ENCODE measurements at regions not wholly inside any gene's neighbourhood (a gene's known extent, or its start where the extent isn't known, plus 50 kb on each side); places are given as distances from the start of the nearest gene placed in this dataset.

GRCh38 chr2:103235283-103235682, 473.5 kb downstream of the TMEM182 start:
- intact Hi-C loops (cut with DNase I; ENCODE audit: low total_unique reads): no loop called here
- Histone ChIP-seq H3K4me1 (no peaks in the 10 kb centered on the region), H3K36me3 (ENCODE audit: low read depth, missing control alignments) (no peaks in the 10 kb centered on the region), H3K27me3 (no peaks in the 10 kb centered on the region), H3K9me3 (no peaks in the 10 kb centered on the region), H3K4me3 (no peak overlapping the region), H3K27ac (no peak overlapping the region)
- TF ChIP-seq CTCF (IDR thresholded peaks at IDR 0.05): no peak
- TF ChIP-seq POLR2A (IDR thresholded peaks at IDR 0.05): no peak
- no peak for DNase-seq
- WGBS, 2 donors: 63 to 65% methylated on average over 1 of the region's 1 CpG

- Histone ChIP-seq H3K9me3 (no peaks in the 10 kb centered on the region), H3K4me3 (no peak overlapping the region), H3K36me3 (ENCODE audit: low read depth, missing control alignments) (no peaks in the 10 kb centered on the region), H3K4me1 (no peaks in the 10 kb centered on the region), H3K27me3 (no peaks in the 10 kb centered on the region), H3K27ac (no peak overlapping the region)
- 78 to 86% methylated on average over 4 of the region's 4 CpGs for WGBS, 2 donors
- intact Hi-C loops (cut with DNase I; ENCODE audit: low total_unique reads): no loop called here
- DNase-seq: no peak
- TF ChIP-seq CTCF (IDR thresholded peaks at IDR 0.05): no peak
- TF ChIP-seq POLR2A (IDR thresholded peaks at IDR 0.05): no peak
Measured at GRCh38 chr2:103249462-103249861, 487.6 kb downstream of the TMEM182 start.

- Histone ChIP-seq H3K4me1 (no peaks in the 10 kb centered on the region), H3K27ac (no peak overlapping the region), H3K4me3 (no peak overlapping the region), H3K9me3 (no peaks in the 10 kb centered on the region), H3K36me3 (ENCODE audit: low read depth, missing control alignments) (no peaks in the 10 kb centered on the region), H3K27me3 (no peaks in the 10 kb centered on the region)
- intact Hi-C loops (cut with DNase I; ENCODE audit: low total_unique reads): no loop called here
- no peak for DNase-seq
- TF ChIP-seq POLR2A (IDR thresholded peaks at IDR 0.05) (no peak), CTCF (IDR thresholded peaks at IDR 0.05) (no peak)
- 73 to 77% methylated on average over 3 of the region's 3 CpGs for WGBS, 2 donors
Measured at GRCh38 chr2:103252781-103253180, 490.9 kb downstream of the TMEM182 start.

- H3K36me3 ChIP-seq (ENCODE audit: low read depth, missing control alignments): no peaks in the 10 kb centered on the region
- no peak overlapping the region for H3K27ac ChIP-seq
- DNase-seq: no peak
- H3K4me3 ChIP-seq: no peak overlapping the region
- H3K27me3 ChIP-seq: no peaks in the 10 kb centered on the region
- H3K4me1 ChIP-seq: no peaks in the 10 kb centered on the region
- H3K9me3 ChIP-seq: no peaks in the 10 kb centered on the region
- 73 to 87% methylated on average over 5 of the region's 5 CpGs for WGBS, 2 donors
- TF ChIP-seq POLR2A (IDR thresholded peaks at IDR 0.05): no peak
- TF ChIP-seq CTCF (IDR thresholded peaks at IDR 0.05): no peak
- intact Hi-C loops (cut with DNase I; ENCODE audit: low total_unique reads): no loop called here
Measured at GRCh38 chr2:103254611-103255010, 492.8 kb downstream of the TMEM182 start.

GRCh38 chr2:103264058-103264768, 502.4 kb downstream of the TMEM182 start:
- Histone ChIP-seq H3K27ac (no peak overlapping the region), H3K36me3 (ENCODE audit: low read depth, missing control alignments) (no peaks in the 10 kb centered on the region), H3K4me3 (no peak overlapping the region), H3K27me3 (no peaks in the 10 kb centered on the region), H3K9me3 (no peaks in the 10 kb centered on the region), H3K4me1 (no peaks in the 10 kb centered on the region)
- no peak for TF ChIP-seq POLR2A (IDR thresholded peaks at IDR 0.05)
- no peak for TF ChIP-seq CTCF (IDR thresholded peaks at IDR 0.05)
- 40 to 56% methylated on average over 5 of the region's 5 CpGs for WGBS, 2 donors
- DNase-seq: no peak
- intact Hi-C loops (cut with DNase I; ENCODE audit: low total_unique reads): no loop called here

Measured in testis (tissue), 2 donors.